ENCODE measurements at regions not wholly inside any gene's neighbourhood (a gene's known extent, or its start where the extent isn't known, plus 50 kb on each side); places are given as distances from the start of the nearest gene placed in this dataset.

DNA sequence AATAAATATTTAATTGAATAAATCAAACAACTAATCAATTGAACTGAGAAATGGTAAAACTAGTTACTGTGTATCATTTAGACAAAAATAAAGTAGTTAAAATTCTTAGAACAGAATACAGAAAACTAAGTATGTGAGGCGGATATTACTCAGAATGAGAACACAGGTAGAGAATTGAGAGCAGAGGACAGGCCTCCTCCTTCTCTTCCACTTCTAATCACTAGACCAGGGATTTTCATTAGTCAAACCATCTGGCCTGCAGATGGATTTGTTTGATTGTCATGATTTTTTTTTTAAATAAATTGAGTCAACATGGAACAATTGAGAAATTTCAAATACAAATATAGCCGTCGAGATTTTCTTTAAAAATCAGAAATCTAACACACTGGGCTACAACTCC is 198.6 kb upstream of the HMHB1 start:
- Histone ChIP-seq H3K27me3 (ENCODE audit: control insufficient read depth in 3 of 3, insufficient read depth in 3 of 3, low read length in 3 of 3) (no peaks in the 10 kb centered on the region), H3K9me3 (ENCODE audit: control insufficient read depth in 2 of 2, insufficient read depth in 1 of 2, low read depth in 1 of 2, low read length in 1 of 2) (no peaks in the 10 kb centered on the region), H3K4me3 (ENCODE audit: low read depth in 1 of 3, low read length in 3 of 3) (no peak overlapping the region), H3K4me1 (ENCODE audit: control insufficient read depth in 3 of 3, insufficient read depth in 2 of 3, low read depth in 1 of 3, low read length in 2 of 3) (no peaks in the 10 kb centered on the region), H3K36me3 (ENCODE audit: control insufficient read depth in 3 of 3, insufficient read depth in 2 of 3, low read depth in 1 of 3, low read length in 3 of 3) (no peaks in the 10 kb centered on the region), H3K27ac (ENCODE audit: low read depth in 1 of 3, low read length in 2 of 3) (no peak overlapping the region)
- DNase-seq, result no peak
- WGBS, 3 donors, result 86 to 91% (median 90%) methylated on average over 3 of the region's 3 CpGs
- FAIRE-seq, result no peak

DNA sequence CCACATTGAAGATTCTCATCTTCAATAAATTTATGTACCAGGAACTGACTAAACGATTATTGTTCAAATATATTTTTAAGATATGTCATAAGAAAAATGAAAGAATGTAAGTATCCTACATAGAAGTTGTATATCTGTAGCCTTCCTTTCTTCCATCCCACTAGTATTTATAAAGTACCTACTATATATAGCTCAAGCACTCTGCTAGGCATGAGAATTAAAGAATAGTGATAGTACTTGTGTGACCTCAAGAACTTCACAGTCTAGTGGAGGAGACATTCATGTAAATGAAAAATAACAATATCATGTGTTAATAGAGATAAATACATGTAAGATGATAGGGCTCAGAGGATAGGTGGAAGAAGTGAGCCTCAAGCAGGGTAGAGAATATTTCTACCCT is 201.0 kb upstream of the HMHB1 start:
- H3K27me3 ChIP-seq (ENCODE audit: control insufficient read depth in 3 of 3, insufficient read depth in 3 of 3, low read length in 3 of 3), result no peaks in the 10 kb centered on the region
- no peaks in the 10 kb centered on the region for H3K4me1 ChIP-seq (ENCODE audit: control insufficient read depth in 3 of 3, insufficient read depth in 2 of 3, low read depth in 1 of 3, low read length in 2 of 3)
- FAIRE-seq, result no peak
- WGBS, 3 donors, result 82 to 92% (median 89%) methylated on average over 1 of the region's 1 CpG
- H3K27ac ChIP-seq (ENCODE audit: low read depth in 1 of 3, low read length in 2 of 3), result no peak overlapping the region
- no peaks in the 10 kb centered on the region for H3K36me3 ChIP-seq (ENCODE audit: control insufficient read depth in 3 of 3, insufficient read depth in 2 of 3, low read depth in 1 of 3, low read length in 3 of 3)
- no peak for DNase-seq
- no peak overlapping the region for H3K4me3 ChIP-seq (ENCODE audit: low read depth in 1 of 3, low read length in 3 of 3)
- peaks cover 0 to 3% of the 10 kb centered on the region in 2 donors for H3K9me3 ChIP-seq (ENCODE audit: control insufficient read depth in 2 of 2, insufficient read depth in 1 of 2, low read depth in 1 of 2, low read length in 1 of 2)

DNA sequence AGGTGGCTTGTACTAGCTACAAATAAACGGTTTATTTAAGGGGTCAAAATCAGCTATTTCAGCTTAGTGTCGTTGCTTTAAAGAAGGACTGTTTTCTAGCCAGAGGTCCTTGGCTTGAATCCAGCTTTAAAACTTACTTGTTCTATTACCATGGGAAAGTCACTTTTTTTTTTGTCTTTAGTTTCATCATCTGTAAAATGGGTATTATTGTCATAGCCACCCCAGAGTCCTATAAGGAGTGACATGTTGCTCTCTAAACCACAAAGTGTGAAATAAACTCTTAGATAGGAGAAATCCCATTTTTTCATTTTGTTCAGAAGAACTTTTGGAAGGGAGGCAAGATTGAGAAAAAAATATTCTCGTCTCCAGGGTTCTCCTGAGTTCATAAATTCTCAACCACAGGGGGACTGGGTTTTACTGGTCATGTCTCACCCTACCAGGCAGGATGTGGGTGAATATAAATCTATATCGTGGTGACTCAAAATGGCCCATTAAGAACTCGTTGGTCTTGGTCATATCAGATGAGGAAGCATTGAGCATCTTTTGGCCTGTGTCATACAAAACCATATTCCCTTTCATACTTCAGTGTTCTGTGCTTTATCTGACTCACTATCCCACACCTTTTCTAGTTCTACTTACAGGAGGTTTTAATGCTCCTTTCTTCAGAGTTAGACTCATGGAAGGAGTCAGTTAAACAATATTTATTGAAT is 202.7 kb upstream of the NR3C1 start:
- WGBS, 3 donors, result 53 to 68% (median 57%) methylated on average over 5 of the region's 5 CpGs
- no peak overlapping the region for H3K4me3 ChIP-seq (ENCODE audit: low read depth in 1 of 3, low read length in 3 of 3)
- H3K27me3 ChIP-seq (ENCODE audit: control insufficient read depth in 3 of 3, insufficient read depth in 3 of 3, low read length in 3 of 3), result no peaks in the 10 kb centered on the region
- H3K9me3 ChIP-seq (ENCODE audit: control insufficient read depth in 2 of 2, insufficient read depth in 1 of 2, low read depth in 1 of 2, low read length in 1 of 2), result peaks cover 0 to 3% of the 10 kb centered on the region in 2 donors
- H3K4me1 ChIP-seq (ENCODE audit: control insufficient read depth in 3 of 3, insufficient read depth in 2 of 3, low read depth in 1 of 3, low read length in 2 of 3), result no peaks in the 10 kb centered on the region
- DNase-seq (no peak), FAIRE-seq (no peak)
- H3K27ac ChIP-seq (ENCODE audit: low read depth in 1 of 3, low read length in 2 of 3), result no peak overlapping the region
- no peaks in the 10 kb centered on the region for H3K36me3 ChIP-seq (ENCODE audit: control insufficient read depth in 3 of 3, insufficient read depth in 2 of 3, low read depth in 1 of 3, low read length in 3 of 3)

DNA sequence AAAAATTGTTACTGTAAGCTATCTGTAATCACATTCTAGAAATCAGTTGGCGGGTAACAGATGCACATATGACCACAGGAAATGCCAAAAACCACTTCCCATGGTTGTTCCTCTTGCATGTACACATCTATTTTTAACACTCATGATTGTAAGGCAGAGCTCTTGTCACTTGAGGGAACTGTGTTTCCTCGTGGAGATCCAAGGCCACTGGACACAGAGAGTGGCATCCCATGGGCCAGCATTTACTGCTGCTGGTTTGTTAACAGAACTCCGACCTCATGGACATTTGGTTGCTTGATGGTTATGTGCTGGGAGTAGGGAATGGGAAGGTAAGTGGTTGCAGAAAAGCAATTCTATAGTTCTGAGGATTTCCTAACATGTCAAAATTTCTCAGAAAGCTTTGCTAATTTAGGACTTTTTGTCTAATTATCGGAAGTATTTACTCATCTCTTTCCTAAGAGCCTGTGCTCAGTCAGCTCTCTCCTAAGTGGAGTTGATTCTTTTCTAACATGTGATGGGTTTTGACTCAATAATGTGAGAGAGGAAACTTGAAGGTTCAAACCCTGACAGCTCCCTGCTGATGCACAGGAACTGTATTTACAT is 202.0 kb upstream of the NR3C1 start:
- no peaks in the 10 kb centered on the region for H3K36me3 ChIP-seq (ENCODE audit: control insufficient read depth in 3 of 3, insufficient read depth in 2 of 3, low read depth in 1 of 3, low read length in 3 of 3)
- DNase-seq (peak in 1 of 2 donors; percentile 59), FAIRE-seq (no peak)
- H3K4me3 ChIP-seq (ENCODE audit: low read depth in 1 of 3, low read length in 3 of 3), result no peak overlapping the region
- no peak overlapping the region for H3K27ac ChIP-seq (ENCODE audit: low read depth in 1 of 3, low read length in 2 of 3)
- H3K4me1 ChIP-seq (ENCODE audit: control insufficient read depth in 3 of 3, insufficient read depth in 2 of 3, low read depth in 1 of 3, low read length in 2 of 3), result no peaks in the 10 kb centered on the region
- WGBS, 3 donors, result 48 to 65% (median 54%) methylated on average over 4 of the region's 4 CpGs
- peaks cover 0 to 3% of the 10 kb centered on the region in 2 donors for H3K9me3 ChIP-seq (ENCODE audit: control insufficient read depth in 2 of 2, insufficient read depth in 1 of 2, low read depth in 1 of 2, low read length in 1 of 2)
- H3K27me3 ChIP-seq (ENCODE audit: control insufficient read depth in 3 of 3, insufficient read depth in 3 of 3, low read length in 3 of 3), result no peaks in the 10 kb centered on the region

DNA sequence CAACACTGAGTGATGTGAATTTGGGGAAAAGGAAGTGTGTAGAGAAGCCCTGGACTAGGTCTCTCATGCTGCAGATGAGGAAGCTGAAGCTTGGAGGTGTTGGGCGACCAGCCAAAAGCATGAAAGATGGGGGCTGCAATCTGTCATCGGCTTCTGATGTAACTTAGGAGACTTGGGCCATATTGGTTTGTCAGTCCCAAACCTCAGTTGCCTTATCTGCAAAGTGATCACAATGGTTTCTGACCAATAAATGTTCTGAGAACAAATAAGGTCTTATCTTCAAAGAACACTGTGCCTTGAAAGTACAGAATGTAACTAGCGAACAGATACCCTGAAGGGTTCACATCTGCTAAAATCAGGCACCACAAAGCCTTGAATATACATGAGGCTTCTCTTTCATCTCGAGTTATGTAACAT is 198.4 kb upstream of the NR3C1 start:
- Histone ChIP-seq H3K27me3 (ENCODE audit: control insufficient read depth in 3 of 3, insufficient read depth in 3 of 3, low read length in 3 of 3) (no peaks in the 10 kb centered on the region), H3K4me1 (ENCODE audit: control insufficient read depth in 3 of 3, insufficient read depth in 2 of 3, low read depth in 1 of 3, low read length in 2 of 3) (peaks cover 0 to under 1% (median under 1%) of the 10 kb centered on the region in 3 donors), H3K9me3 (ENCODE audit: control insufficient read depth in 2 of 2, insufficient read depth in 1 of 2, low read depth in 1 of 2, low read length in 1 of 2) (no peaks in the 10 kb centered on the region), H3K27ac (ENCODE audit: low read depth in 1 of 3, low read length in 2 of 3) (no peak overlapping the region), H3K4me3 (ENCODE audit: low read depth in 1 of 3, low read length in 3 of 3) (no peak overlapping the region), H3K36me3 (ENCODE audit: control insufficient read depth in 3 of 3, insufficient read depth in 2 of 3, low read depth in 1 of 3, low read length in 3 of 3) (no peaks in the 10 kb centered on the region)
- DNase-seq (peak in 1 of 2 donors; percentile 70), FAIRE-seq (no peak)
- 75 to 82% (median 78%) methylated on average over 4 of the region's 4 CpGs for WGBS, 3 donors

DNA sequence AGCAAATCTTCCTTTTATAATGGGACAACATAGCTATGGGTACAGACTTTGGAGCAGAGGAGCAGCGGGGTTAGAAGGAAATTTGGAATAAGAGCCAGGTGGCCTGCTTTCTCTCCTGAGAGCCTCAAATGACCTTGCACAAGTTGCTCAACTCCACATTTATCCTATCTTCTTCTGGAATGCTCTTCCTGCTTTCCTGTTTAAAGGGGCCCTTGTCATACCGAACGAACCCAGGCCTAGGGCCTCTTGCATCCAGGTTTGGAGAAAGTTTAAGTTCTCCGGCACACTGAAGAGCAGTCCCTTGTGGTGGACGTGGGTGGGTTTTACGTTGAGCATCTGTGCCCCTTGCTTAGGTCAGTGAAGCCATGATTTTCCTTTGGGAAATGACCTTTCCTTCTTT is 197.9 kb upstream of the NR3C1 start:
- Histone ChIP-seq H3K4me1 (ENCODE audit: control insufficient read depth in 3 of 3, insufficient read depth in 2 of 3, low read depth in 1 of 3, low read length in 2 of 3) (peaks cover 0 to 2% (median 2%) of the 10 kb centered on the region in 3 donors), H3K4me3 (ENCODE audit: low read depth in 1 of 3, low read length in 3 of 3) (no peak overlapping the region), H3K9me3 (ENCODE audit: control insufficient read depth in 2 of 2, insufficient read depth in 1 of 2, low read depth in 1 of 2, low read length in 1 of 2) (no peaks in the 10 kb centered on the region), H3K27ac (ENCODE audit: low read depth in 1 of 3, low read length in 2 of 3) (peak overlapping the region in 1 of 3 donors; percentile 2), H3K27me3 (ENCODE audit: control insufficient read depth in 3 of 3, insufficient read depth in 3 of 3, low read length in 3 of 3) (no peaks in the 10 kb centered on the region), H3K36me3 (ENCODE audit: control insufficient read depth in 3 of 3, insufficient read depth in 2 of 3, low read depth in 1 of 3, low read length in 3 of 3) (no peaks in the 10 kb centered on the region)
- DNase-seq (no peak), FAIRE-seq (no peak)
- 88 to 97% (median 96%) methylated on average over 6 of the region's 6 CpGs for WGBS, 3 donors

DNA sequence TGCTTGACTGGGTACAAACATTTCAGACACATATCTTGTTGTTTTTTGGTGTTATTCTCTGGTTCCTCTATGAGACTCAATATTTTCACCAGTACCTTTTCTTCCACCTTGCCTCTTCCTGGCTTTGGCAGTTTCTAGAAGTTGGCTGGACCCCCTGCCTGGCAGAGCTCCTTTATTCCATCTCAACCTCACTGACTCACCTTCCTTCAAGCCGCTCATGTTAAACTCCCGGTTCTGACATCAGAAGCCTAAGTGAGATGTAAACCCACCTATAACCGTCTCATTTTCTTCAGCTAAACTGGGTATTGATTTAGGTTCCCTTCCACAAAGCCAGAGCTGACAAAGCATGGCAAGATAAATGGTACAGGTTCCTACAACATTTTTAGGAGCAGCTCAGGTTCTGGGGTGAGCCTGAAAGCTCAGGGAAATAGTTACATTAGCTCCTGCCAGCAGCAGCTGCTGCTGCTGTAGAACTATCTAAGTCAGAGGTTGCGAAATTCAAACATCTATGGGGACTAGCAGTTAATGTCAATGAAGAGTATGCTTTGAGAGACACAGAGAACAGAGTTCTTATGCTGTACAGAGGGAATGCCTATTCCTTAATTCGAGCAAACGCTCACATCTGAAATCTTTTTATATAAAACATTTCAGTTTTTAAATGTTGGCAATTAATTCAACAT is 197.1 kb upstream of the NR3C1 start:
- no peaks in the 10 kb centered on the region for H3K27me3 ChIP-seq (ENCODE audit: control insufficient read depth in 3 of 3, insufficient read depth in 3 of 3, low read length in 3 of 3)
- no peaks in the 10 kb centered on the region for H3K9me3 ChIP-seq (ENCODE audit: control insufficient read depth in 2 of 2, insufficient read depth in 1 of 2, low read depth in 1 of 2, low read length in 1 of 2)
- H3K27ac ChIP-seq (ENCODE audit: low read depth in 1 of 3, low read length in 2 of 3), result no peak overlapping the region
- FAIRE-seq (no peak), DNase-seq (no peak)
- H3K4me3 ChIP-seq (ENCODE audit: low read depth in 1 of 3, low read length in 3 of 3), result no peak overlapping the region
- 89 to 94% (median 92%) methylated on average over 6 of the region's 6 CpGs for WGBS, 3 donors
- no peaks in the 10 kb centered on the region for H3K36me3 ChIP-seq (ENCODE audit: control insufficient read depth in 3 of 3, insufficient read depth in 2 of 3, low read depth in 1 of 3, low read length in 3 of 3)
- peaks cover 2 to 9% (median 4%) of the 10 kb centered on the region in 3 donors for H3K4me1 ChIP-seq (ENCODE audit: control insufficient read depth in 3 of 3, insufficient read depth in 2 of 3, low read depth in 1 of 3, low read length in 2 of 3)

DNA sequence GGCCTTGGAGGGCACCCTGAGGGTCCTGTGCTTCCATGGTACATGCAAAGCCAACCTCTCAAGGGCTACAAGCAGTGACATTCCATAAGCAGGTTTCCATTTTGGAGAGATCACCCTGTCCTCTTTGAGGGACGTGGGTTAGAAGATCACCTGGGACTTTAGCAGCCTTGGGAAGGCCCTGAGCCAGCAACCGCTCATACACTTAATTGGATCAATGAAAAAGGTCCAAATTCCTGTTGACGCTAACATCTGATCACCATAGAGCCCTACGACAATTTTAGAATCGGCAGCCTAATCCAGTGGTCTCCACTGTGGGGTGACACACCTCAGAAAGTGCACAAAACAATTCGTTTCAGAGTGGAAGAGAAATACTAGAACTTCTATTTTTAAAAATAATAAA is 196.0 kb upstream of the NR3C1 start:
- no peak for DNase-seq
- FAIRE-seq, result no peak
- H3K9me3 ChIP-seq (ENCODE audit: control insufficient read depth in 2 of 2, insufficient read depth in 1 of 2, low read depth in 1 of 2, low read length in 1 of 2), result no peaks in the 10 kb centered on the region
- H3K4me1 ChIP-seq (ENCODE audit: control insufficient read depth in 3 of 3, insufficient read depth in 2 of 3, low read depth in 1 of 3, low read length in 2 of 3), result peaks cover 2 to 10% (median 4%) of the 10 kb centered on the region in 3 donors
- H3K27me3 ChIP-seq (ENCODE audit: control insufficient read depth in 3 of 3, insufficient read depth in 3 of 3, low read length in 3 of 3), result no peaks in the 10 kb centered on the region
- H3K36me3 ChIP-seq (ENCODE audit: control insufficient read depth in 3 of 3, insufficient read depth in 2 of 3, low read depth in 1 of 3, low read length in 3 of 3), result no peaks in the 10 kb centered on the region
- H3K27ac ChIP-seq (ENCODE audit: low read depth in 1 of 3, low read length in 2 of 3), result no peak overlapping the region
- WGBS, 3 donors, result 80 to 92% (median 91%) methylated on average over 6 of the region's 6 CpGs
- no peak overlapping the region for H3K4me3 ChIP-seq (ENCODE audit: low read depth in 1 of 3, low read length in 3 of 3)

Data from small intestine (tissue), 7 donors.